GM12878 (cell line): ENCODE measurements at regions not wholly inside any gene's neighbourhood (a gene's known extent, or its start where the extent isn't known, plus 50 kb on each side); places are given as distances from the start of the nearest gene placed in this dataset.

ENCODE experiments used
- ATAC-seq: fragments of 200-7000 bp; cut with Tn5 transposase; 3 replicates; pipeline ENCODE4 v1.9.1; 2020; ENCODE audit warnings: mild to moderate bottlenecking, moderate library complexity
- BruUV-seq: library from RNA; stranded (reverse); fragments of 400-500 nt; replicated peaks from 2 replicates; lab custom pipeline; 2021; lab: Mats Ljungman, UMichigan
- CTCF ChIA-PET: fragments of 300-600 bp; sonication (Branson Sonifier 250); formaldehyde crosslinking; extraction: SDS; loops from one replicate; lab custom pipeline; 2021; ENCODE audit warnings: inconsistent platforms; lab: Yijun Ruan, JAX
- POLR2A ChIA-PET: fragments of 350-600 bp; formaldehyde crosslinking; extraction: SDS; loops from one replicate; lab custom pipeline; 2021; ENCODE audit warnings: inconsistent platforms; lab: Charles Lee
- RAD21 ChIA-PET: fragments of 300-600 bp; sonication (Branson Sonifier 250); formaldehyde crosslinking; loops from one replicate; lab custom pipeline; 2023; ENCODE audit warnings: antibody characterized with exemption; ENCODE audit not compliant: unreplicated experiment; lab: Charles Lee
- SMC1A ChIA-PET: fragments of 300-600 bp; sonication (Branson Sonifier 250); formaldehyde crosslinking; loops from one replicate; lab custom pipeline; 2023; ENCODE audit not compliant: unreplicated experiment, uncharacterized antibody; lab: Charles Lee
- DNase-seq: peaks from one replicate; pipeline ENCODE4 v3.0.0-alpha.2; 2011; ENCODE audit warnings: low read depth, low spot score
- FAIRE-seq: peaks from 3 replicates; lab custom pipeline; 2011; peaks lifted over from hg19 to GRCh38; lab: Jason Lieb, UNC
- H2AFZ ChIP-seq: 2 replicates; pipeline ENCODE4 v1.6.0; 2011; ENCODE audit warnings: low read depth, low read length, control low read depth; ENCODE audit not compliant: control insufficient read depth
- H3K27ac ChIP-seq: 2 replicates; pipeline ENCODE4 v1.5.1; 2011; ENCODE audit warnings: control low read depth; ENCODE audit not compliant: control insufficient read depth, insufficient read depth
- H3K27me3 ChIP-seq, 2 experiments: replicated peaks in 1 of 2; 2 replicates each; pipeline versions ENCODE4 v1.6.0 to v1.6.1; 2011; ENCODE audit warnings: low read length in 1 of 2; ENCODE audit not compliant: control insufficient read depth in 2 of 2, insufficient read depth in 2 of 2
- H3K36me3 ChIP-seq, 2 experiments: 2 replicates each; pipeline ENCODE4 v1.5.1; 2011; ENCODE audit warnings: low read length in 1 of 2; ENCODE audit not compliant: control insufficient read depth in 2 of 2, insufficient read depth in 2 of 2
- H3K4me1 ChIP-seq: 2 replicates; pipeline ENCODE4 v1.6.1; 2011; ENCODE audit warnings: mild to moderate bottlenecking, low read length, moderate library complexity, mixed read lengths; ENCODE audit not compliant: control insufficient read depth, insufficient read depth
- H3K4me2 ChIP-seq: 2 replicates; pipeline ENCODE4 v1.6.0; 2011; ENCODE audit warnings: control low read depth; ENCODE audit not compliant: control insufficient read depth, insufficient read depth
- H3K4me3 ChIP-seq: fragments of 200-600 bp; sonication (generic); 2 replicates; pipeline ENCODE4 v1.5.1; 2016
- H3K79me2 ChIP-seq: 2 replicates; pipeline ENCODE4 v1.6.0; 2011; ENCODE audit warnings: low read length; ENCODE audit not compliant: control insufficient read depth, insufficient read depth
- H3K9ac ChIP-seq: 2 replicates; pipeline ENCODE4 v1.8.0; 2011; ENCODE audit warnings: low read length, control low read depth, mixed read lengths; ENCODE audit not compliant: control insufficient read depth, insufficient read depth
- H3K9me3 ChIP-seq: replicated peaks from 3 replicates; pipeline ENCODE4 v1.5.1; 2011; ENCODE audit warnings: mild to moderate bottlenecking, low read length; ENCODE audit not compliant: control insufficient read depth, insufficient read depth
- H4K20me1 ChIP-seq: 2 replicates; pipeline ENCODE4 v1.6.0; 2011; ENCODE audit not compliant: control insufficient read depth, insufficient read depth
- GATAD2B ChIP-seq: fragments of 450-650 bp; conservative IDR thresholded peaks from 2 replicates; pipeline ENCODE4 v1.6.1; 2017; ENCODE audit warnings: low read depth, mild to moderate bottlenecking, moderate library complexity
- MEF2A ChIP-seq: IDR thresholded peaks from 2 replicates; pipeline ENCODE4 v1.6.1; 2011; ENCODE audit warnings: low read depth, mild to moderate bottlenecking, low read length, moderate library complexity; ENCODE audit not compliant: insufficient read depth
- RAD51 ChIP-seq: fragments of 450-650 bp; IDR thresholded peaks from 2 replicates; pipeline ENCODE4 v1.6.1; 2016; ENCODE audit warnings: moderate library complexity, mild to moderate bottlenecking, inconsistent platforms
- SIN3A ChIP-seq: IDR thresholded peaks from 2 replicates; pipeline ENCODE4 v1.6.1; 2012; ENCODE audit warnings: low read depth, low read length, improper control_type of control experiment
- SPI1 ChIP-seq: IDR thresholded peaks from 2 replicates; pipeline ENCODE4 v1.6.1; 2011; ENCODE audit warnings: low read depth, mild to moderate bottlenecking, low read length, moderate library complexity, borderline replicate concordance; ENCODE audit not compliant: insufficient read depth
- SREBF2 ChIP-seq: IDR thresholded peaks from 2 replicates; pipeline ENCODE4 v1.6.1; 2012; ENCODE audit warnings: mild to moderate bottlenecking, low read length
- ZNF274 ChIP-seq: IDR thresholded peaks from one replicate; pipeline ENCODE4 v1.8.0; 2011; ENCODE audit not compliant: insufficient read length, insufficient read depth
- WGBS: methylation state at CpG from one replicate; pipeline ENCODE4 v1.1.6; 2016; ENCODE audit warnings: low lambda C conversion rate; ENCODE audit not compliant: insufficient replicate concordance, insufficient coverage; ENCODE audit errors: missing lambda C conversion rate; 5-methylcytosine and 5-hydroxymethylcytosine counted together
- in situ Hi-C: fragments of 300-500 bp; cut with MboI; formaldehyde crosslinking; loops from 9 replicates; pipeline ENCODE4 v1.14.3; 2018; ENCODE audit warnings: mixed read lengths
- intact Hi-C: fragments of 100-400 bp; cut with micrococcal nuclease; formaldehyde crosslinking; loops from one replicate; pipeline ENCODE4 v1.14.2; 2022; ENCODE audit not compliant: unreplicated experiment
- TF ChIP-seq, protein P1 (sequence below): fragments of 450-650 bp; IDR thresholded peaks from 2 replicates; pipeline ENCODE4 v1.6.1; 2018; ENCODE audit warnings: borderline replicate concordance, mild to moderate bottlenecking; ENCODE audit not compliant: partially characterized antibody

DNA sequence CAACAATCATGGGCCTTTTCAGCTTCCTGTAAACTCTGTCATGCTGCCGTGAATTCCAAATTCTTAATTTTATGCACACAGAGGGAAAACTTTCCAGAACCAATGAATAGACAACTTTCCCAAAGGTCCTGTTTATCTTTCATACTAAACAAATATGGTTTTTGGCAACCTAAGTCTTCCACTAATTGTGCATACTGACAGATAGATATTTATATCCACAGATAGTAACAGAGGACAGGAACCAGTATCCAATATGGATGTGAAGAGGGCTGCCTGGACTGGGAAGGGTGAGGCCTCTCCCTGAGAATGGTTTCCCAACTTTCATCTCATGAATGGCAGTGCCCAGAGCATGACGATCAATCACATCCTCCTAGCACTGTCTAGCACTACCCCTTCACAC lies 80.4 kb downstream of the MRPL57 start:
- Histone ChIP-seq H3K79me2 (no peaks in the 10 kb centered on the region), H3K4me2 (no peak overlapping the region), H3K27me3 (no peaks in the 10 kb centered on the region), H3K4me3 (no peak overlapping the region), H3K9me3 (no peaks in the 10 kb centered on the region), H4K20me1 (no peaks in the 10 kb centered on the region), H2AFZ (no peak overlapping the region), H3K4me1 (no peaks in the 10 kb centered on the region), H3K27ac (no peak overlapping the region), H3K9ac (no peak overlapping the region)
- in situ Hi-C loops, result no loop called here
- ChIA-PET POLR2A (no interaction called here), RAD21 (no interaction called here), CTCF (interaction anchor here (0.6 kb wide), 1 partner anchor 21 kb away, joined by 4 read pairs; no protein-coding TSS in a partner anchor), SMC1A (no interaction called here)
- WGBS, result 92% methylated on average over 2 of the region's 2 CpGs
- FAIRE-seq, result no peak
- peak; percentile 16; the same call in 1 of the 3 replicates for ATAC-seq
- TF ChIP-seq SPI1 (no peak), MEF2A (no peak), ZNF274 (no peak), RAD51 (no peak), SREBF2 (no peak), GATAD2B (no peak), SIN3A (no peak)
- TF ChIP-seq, protein P1, sequence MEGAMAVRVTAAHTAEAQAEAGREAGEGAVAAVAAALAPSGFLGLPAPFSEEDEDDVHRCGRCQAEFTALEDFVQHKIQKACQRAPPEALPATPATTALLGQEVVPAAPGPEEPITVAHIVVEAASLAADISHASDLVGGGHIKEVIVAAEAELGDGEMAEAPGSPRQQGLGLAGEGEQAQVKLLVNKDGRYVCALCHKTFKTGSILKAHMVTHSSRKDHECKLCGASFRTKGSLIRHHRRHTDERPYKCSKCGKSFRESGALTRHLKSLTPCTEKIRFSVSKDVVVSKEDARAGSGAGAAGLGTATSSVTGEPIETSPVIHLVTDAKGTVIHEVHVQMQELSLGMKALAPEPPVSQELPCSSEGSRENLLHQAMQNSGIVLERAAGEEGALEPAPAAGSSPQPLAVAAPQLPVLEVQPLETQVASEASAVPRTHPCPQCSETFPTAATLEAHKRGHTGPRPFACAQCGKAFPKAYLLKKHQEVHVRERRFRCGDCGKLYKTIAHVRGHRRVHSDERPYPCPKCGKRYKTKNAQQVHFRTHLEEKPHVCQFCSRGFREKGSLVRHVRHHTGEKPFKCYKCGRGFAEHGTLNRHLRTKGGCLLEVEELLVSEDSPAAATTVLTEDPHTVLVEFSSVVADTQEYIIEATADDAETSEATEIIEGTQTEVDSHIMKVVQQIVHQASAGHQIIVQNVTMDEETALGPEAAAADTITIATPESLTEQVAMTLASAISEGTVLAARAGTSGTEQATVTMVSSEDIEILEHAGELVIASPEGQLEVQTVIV, result no peak
- TF ChIP-seq, all 136 proteins: peak for 0
- intact Hi-C loops, result no loop called here
- BruUV-seq, result no TSS peak
- DNase-seq, result no peak
- no peaks in the 10 kb centered on the region for H3K36me3 ChIP-seq
